ENCODE measurements at regions not wholly inside any gene's neighbourhood (a gene's known extent, or its start where the extent isn't known, plus 50 kb on each side); places are given as distances from the start of the nearest gene placed in this dataset.

GRCh38 chr5:2687746-2688145, 63.7 kb downstream of the IRX2 start:
- TF ChIP-seq, protein P1, sequence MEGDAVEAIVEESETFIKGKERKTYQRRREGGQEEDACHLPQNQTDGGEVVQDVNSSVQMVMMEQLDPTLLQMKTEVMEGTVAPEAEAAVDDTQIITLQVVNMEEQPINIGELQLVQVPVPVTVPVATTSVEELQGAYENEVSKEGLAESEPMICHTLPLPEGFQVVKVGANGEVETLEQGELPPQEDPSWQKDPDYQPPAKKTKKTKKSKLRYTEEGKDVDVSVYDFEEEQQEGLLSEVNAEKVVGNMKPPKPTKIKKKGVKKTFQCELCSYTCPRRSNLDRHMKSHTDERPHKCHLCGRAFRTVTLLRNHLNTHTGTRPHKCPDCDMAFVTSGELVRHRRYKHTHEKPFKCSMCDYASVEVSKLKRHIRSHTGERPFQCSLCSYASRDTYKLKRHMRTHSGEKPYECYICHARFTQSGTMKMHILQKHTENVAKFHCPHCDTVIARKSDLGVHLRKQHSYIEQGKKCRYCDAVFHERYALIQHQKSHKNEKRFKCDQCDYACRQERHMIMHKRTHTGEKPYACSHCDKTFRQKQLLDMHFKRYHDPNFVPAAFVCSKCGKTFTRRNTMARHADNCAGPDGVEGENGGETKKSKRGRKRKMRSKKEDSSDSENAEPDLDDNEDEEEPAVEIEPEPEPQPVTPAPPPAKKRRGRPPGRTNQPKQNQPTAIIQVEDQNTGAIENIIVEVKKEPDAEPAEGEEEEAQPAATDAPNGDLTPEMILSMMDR (IDR thresholded peaks at IDR 0.05 in 4 of 5, conservative IDR thresholded peaks at IDR 0.05 in 1 of 5): no peak
- no peak for TF ChIP-seq POLR2A (IDR thresholded peaks at IDR 0.05)
